Central memory CD4-positive, alpha-beta T cell (primary cell): ENCODE measurements at regions not wholly inside any gene's neighbourhood (a gene's known extent, or its start where the extent isn't known, plus 50 kb on each side); places are given as distances from the start of the nearest gene placed in this dataset.
A peak's percentile ranks its signal among the peaks of the same experiment; 100 is the strongest.
"Not testable (repeated sequence)": the region's sequence is repeated elsewhere in the genome, so short reads cannot be mapped to it uniquely, and the experiment has no call there.

Source experiments
- DNase-seq: peaks from one replicate; pipeline ENCODE4 v3.0.0; 2022

GRCh38 chr6:154923199-154923869 lies 71.8 kb upstream of the TIAM2 start:
- DNase-seq: no peak

DNA sequence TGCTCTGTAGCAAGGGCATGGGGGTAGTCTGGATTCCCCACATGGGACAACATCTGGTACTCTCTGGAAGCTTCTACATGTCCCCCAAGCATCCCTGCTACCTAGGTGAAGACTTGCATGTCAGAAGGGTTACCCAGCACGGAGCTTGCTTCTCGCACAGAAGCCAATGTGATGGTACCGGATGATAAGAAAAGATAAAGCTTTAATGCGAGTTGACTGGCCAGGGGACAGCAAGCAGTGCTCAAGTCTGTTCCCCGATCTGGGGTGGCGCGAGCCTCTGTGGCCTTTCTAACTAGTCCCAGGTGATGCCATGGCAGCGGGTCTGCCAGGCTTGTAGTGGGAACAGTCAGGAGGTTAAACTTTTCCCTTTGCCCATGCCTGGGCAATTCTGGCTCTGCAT lies 70.0 kb upstream of the TIAM2 start:
- no peak for DNase-seq

DNA sequence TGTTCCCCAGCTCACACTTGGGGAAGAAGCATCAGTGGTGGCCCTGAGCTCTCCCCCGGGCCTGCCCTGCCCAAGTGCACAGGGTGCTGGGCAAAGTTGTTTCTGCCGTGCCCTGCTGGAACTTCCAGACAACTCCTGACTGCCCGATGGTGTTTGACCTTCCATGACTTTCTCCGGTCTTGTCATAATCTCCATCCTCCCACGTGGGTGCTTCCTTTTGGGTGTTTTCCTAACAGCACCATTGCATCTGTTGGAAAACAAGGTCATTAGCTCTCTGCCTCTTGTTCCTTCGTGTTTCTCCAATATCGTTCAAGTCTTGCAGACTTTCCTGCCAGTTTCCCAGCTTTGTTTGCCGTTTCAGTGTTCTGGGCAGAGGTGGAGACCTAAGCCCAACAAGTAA lies 68.7 kb upstream of the TIAM2 start:
- DNase-seq: no peak

DNA sequence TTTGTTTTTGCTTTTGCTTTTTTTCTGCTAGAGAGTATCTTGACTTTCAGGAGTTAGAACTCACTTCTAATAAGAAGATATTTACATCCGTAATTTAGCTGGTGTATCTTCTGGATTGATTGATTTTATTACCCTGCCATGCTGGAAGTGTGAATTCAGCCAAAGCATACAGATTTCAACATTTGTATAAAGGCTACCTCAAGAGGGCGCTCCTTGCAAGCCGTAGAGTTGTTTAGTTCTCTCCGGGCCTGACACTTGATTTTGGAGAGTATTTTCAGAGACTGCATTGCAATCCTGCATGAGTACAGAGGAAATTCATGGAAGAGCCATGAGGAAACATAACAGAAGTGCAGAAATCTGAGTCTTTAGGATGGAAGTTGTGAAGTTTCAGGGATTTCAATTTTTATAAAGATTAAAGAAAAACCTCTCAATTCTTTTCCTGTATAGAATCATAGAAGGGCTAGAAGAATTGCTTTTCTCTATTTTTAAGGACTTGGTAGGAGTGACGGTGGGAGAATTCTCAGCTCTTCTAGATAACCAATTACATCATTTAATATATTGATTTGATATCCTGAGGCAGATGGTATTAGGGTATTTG lies 66.7 kb upstream of the TIAM2 start:
- DNase-seq: peak; percentile 42

DNA sequence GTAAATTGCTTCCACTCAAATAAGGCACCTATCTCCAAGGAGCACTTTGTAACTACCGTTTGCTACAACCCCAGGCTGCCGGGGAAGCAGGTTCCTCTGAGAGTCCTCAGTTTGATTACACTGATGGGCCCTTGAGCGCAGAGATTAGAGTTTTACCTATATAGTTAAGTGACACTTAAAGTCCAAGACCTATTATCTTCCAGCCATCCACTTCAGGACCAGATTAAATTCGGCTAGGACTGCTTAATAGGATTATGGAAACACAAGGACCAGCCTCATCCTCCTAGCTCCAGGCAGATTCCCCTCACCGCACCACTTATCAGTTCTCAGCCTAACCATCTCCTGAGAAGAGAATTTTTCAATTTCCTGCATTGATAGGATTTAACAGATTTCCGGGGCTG lies 64.7 kb upstream of the TIAM2 start:
- DNase-seq: no peak

- no peak for DNase-seq
Observed at GRCh38 chr6:154931711-154932424, 63.2 kb upstream of the TIAM2 start.

DNA sequence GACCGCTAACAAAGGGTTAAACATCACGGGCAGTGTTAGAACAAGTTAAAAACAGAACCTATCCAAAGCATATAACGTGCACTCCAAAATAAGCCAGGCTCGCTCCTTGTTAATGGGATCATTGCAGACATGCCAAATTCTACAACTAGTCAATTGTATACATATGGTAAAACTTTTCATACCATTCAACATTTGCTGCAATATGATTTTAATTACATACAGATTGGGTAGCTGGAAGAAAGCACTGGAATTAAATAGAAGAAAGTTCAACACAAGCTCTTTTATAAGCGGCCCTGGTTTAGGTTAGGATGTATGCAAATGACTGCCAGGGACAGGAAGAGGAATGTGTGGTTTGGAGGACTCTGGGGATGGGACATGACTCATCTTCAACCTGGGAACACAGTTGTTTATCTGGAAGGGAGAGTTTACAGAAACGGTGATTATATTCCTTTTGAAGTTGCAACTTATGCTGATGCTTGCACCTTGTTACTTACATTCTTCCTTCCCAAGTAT lies 62.5 kb upstream of the TIAM2 start:
- no peak for DNase-seq

DNA sequence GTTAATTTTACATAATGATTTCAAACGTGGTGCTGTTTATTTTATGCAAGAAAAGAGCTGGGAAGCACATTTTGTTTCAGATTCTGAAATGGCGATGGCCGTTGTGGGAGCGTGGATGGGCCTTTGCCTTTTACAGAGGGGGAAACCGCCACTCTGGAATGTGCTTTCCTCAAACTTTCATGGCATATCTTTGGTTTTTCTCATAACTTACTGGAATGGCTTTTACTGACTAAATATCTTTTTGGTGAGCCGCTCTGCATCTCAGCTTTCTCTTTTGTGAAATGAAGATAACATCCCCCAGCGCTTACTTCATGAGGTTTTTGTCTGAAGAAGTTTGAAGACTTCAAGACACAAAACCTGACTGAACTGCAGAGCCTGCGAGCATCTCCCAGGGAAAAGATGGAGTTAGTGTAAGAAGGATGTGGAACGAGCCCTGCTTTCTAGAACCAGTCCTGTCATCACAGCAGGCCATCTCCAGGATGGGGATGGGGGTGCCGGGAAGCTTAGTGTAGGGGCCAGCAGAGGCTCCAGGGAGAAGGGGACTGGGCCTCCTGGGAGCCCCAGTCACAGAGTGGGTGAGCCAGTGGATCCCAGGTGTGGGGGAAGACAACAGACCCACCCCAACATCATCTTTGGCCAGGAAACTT lies 61.8 kb upstream of the TIAM2 start:
- no peak for DNase-seq

DNA sequence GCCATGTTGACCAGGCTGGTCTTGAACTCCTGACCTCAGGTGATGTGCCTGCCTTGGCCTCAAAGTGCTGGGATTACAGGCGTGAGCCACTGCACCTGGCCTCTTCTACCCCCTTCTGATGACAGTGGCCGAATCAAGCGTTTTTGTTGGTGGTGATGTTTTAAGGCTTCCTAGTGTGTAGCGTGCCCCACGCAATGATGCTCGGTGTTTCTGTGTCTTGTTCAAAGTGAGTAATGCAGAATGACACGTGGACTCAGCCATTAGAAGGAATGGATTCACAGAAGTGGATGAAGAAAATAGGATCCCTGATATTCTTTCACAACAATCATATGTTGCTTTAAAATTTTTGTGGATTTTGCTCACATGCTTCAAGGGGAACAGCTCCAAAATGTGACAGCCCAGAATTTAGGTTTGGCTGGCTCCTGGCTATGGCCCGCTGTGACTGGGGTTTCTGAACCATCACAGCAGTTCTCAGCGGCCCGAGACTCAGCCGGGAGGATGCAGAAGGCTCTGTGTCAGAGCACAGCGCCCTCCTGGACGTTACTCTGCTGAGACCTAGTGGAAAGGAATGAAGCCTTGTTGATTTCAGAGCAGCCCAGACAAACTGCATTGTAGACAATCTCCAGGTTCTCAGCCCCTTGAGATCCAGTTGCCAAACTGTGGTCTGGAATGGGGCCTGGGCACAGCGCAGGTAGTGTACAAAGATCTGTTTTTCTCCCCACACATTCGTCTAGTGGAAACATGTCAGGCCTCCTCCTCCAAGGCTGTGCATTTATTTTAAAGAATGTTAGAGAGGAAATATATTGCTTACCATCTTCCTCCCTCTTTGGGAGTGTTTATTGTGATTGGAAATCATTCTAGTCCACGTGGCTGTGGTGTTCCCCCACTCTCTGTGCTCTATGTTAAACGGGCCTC lies 57.6 kb upstream of the TIAM2 start:
- DNase-seq: no peak

GRCh38 chr6:154938221-154938580 lies 56.9 kb upstream of the TIAM2 start:
- no peak for DNase-seq

GRCh38 chr6:154938727-154939285 lies 56.3 kb upstream of the TIAM2 start:
- DNase-seq: not testable (repeated sequence)

- no peak for DNase-seq
Observed at GRCh38 chr6:154942770-154943169, 52.3 kb upstream of the TIAM2 start.

DNA sequence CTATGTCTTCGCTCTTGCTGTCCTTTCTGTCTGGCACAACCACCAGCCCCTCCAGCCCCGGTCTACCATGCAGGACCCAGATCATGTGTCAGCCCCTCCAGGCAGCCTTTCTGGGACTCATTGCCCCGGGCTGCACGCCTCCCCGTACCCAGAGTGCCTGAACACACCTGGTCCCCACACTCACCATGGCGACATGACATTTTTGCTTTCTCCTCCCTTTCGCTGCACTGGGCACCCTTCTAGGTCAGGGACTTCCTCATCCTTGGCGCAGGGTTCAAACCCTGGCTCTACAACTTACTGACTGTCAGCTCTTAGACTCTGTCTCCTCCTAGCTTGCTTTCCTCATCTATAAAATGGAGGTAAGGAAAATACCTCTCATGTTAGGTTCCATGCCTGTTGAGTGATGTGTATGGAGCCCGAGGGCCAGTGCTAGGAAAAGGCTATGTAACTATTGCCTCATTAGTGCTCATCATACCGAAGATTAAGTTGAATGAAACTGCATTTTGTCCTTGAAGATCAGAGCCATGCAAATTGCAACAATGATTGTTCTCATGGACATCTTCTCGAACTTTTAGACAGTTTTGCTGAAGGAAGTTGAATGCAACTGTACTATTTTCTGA lies 49.7 kb upstream of the TIAM2 start:
- DNase-seq: no peak
